Fibroblast of lung (primary cell): ENCODE measurements at regions not wholly inside any gene's neighbourhood (a gene's known extent, or its start where the extent isn't known, plus 50 kb on each side); places are given as distances from the start of the nearest gene placed in this dataset.

Experiments
- DNase-seq, 2 donors: peaks; one replicate each; pipeline versions ENCODE4 v3.0.0 to v3.0.0-alpha.2; 2010; ENCODE audit warnings: low read depth in 2 of 2
- H2AFZ ChIP-seq: 2 replicates; pipeline ENCODE4 v1.5.1; 2012; ENCODE audit warnings: low read length, control low read depth, inconsistent platforms
- H3K27ac ChIP-seq: 2 replicates; pipeline ENCODE4 v1.5.1; 2011; ENCODE audit warnings: low read length, control low read depth; ENCODE audit not compliant: insufficient read depth
- H3K27me3 ChIP-seq: 2 replicates; pipeline ENCODE4 v1.5.1; 2011; ENCODE audit warnings: mild to moderate bottlenecking, low read length; ENCODE audit not compliant: control insufficient read depth, insufficient read depth
- H3K36me3 ChIP-seq: 2 replicates; pipeline ENCODE4 v1.5.1; 2011; ENCODE audit warnings: low read length; ENCODE audit not compliant: control insufficient read depth, insufficient read depth
- H3K4me1 ChIP-seq: 2 replicates; pipeline ENCODE4 v1.5.1; 2011; ENCODE audit warnings: low read length; ENCODE audit not compliant: control insufficient read depth, insufficient read depth; ENCODE audit errors: extremely low read depth
- H3K4me2 ChIP-seq: 2 replicates; pipeline ENCODE4 v1.5.1; 2011; ENCODE audit warnings: low read length, control low read depth; ENCODE audit not compliant: insufficient read depth; ENCODE audit errors: extremely low read depth
- H3K4me3 ChIP-seq, 4 experiments: fragments of 200-600 bp in 1 of 4; sonication (generic) in 1 of 4; replicated peaks in 1 of 4; 2 replicates each; pipeline ENCODE4 v1.5.1; 2011 to 2016; ENCODE audit warnings: low read length in 4 of 4, low read depth in 3 of 4, mild to moderate bottlenecking in 3 of 4, control low read depth in 2 of 4, inconsistent platforms in 1 of 4, mixed read lengths in 1 of 4; ENCODE audit not compliant: insufficient read depth in 1 of 4; ENCODE audit errors: control extremely low read depth in 1 of 4
- H3K79me2 ChIP-seq: 2 replicates; pipeline ENCODE4 v1.5.1; 2012; ENCODE audit warnings: mild to moderate bottlenecking, low read length, inconsistent platforms; ENCODE audit not compliant: control insufficient read depth, insufficient read depth
- H3K9ac ChIP-seq: 2 replicates; pipeline ENCODE4 v1.5.1; 2011; ENCODE audit warnings: mild to moderate bottlenecking, low read length, control low read depth; ENCODE audit not compliant: insufficient read depth
- H3K9me3 ChIP-seq: 2 replicates; pipeline ENCODE4 v1.5.1; 2012; ENCODE audit warnings: low read depth, low read length; ENCODE audit not compliant: control insufficient read depth, insufficient read depth
- H4K20me1 ChIP-seq: 2 replicates; pipeline ENCODE4 v1.5.1; 2011; ENCODE audit warnings: low read length; ENCODE audit not compliant: control insufficient read depth, insufficient read depth; ENCODE audit errors: extremely low read depth
- CTCF ChIP-seq, 2 donors: IDR thresholded peaks in 1 of 2; conservative IDR thresholded peaks in 1 of 2; 1 replicate in 1 of 2; 2 replicates in 1 of 2; pipeline ENCODE4 v1.5.1; 2011 to 2012; ENCODE audit warnings: low read length in 2 of 2, control low read depth in 1 of 2, inconsistent platforms in 1 of 2, low read depth in 1 of 2, mild to moderate bottlenecking in 1 of 2
- EZH2 ChIP-seq: IDR thresholded peaks from 2 replicates; pipeline ENCODE4 v1.5.1; 2012; ENCODE audit warnings: low read length, control low read depth, mild to moderate bottlenecking; ENCODE audit errors: missing control alignments

GRCh38 chr3:17979252-17979651 lies 236.8 kb upstream of the TBC1D5 start:
- Histone ChIP-seq H3K36me3 (no peaks in the 10 kb centered on the region), H4K20me1 (no peaks in the 10 kb centered on the region), H3K27me3 (no peaks in the 10 kb centered on the region), H3K4me2 (no peak overlapping the region), H3K27ac (no peak overlapping the region), H3K4me1 (no peaks in the 10 kb centered on the region), H3K9ac (no peak overlapping the region), H2AFZ (no peak overlapping the region), H3K79me2 (no peaks in the 10 kb centered on the region), H3K9me3 (no peaks in the 10 kb centered on the region), H3K4me3 (no peak overlapping the region)
- no peak for DNase-seq
- TF ChIP-seq CTCF (conservative IDR thresholded peaks at IDR 0.05 in 1 of 2, IDR thresholded peaks at IDR 0.05 in 1 of 2; ENCODE audit: low read depth in 1 of 2, low read length in 2 of 2) (no peak), EZH2 (no peak)

- no peaks in the 10 kb centered on the region for H4K20me1 ChIP-seq
- no peaks in the 10 kb centered on the region for H3K27me3 ChIP-seq
- peak in 1 of 2 donors; percentile 4 for DNase-seq
- H3K4me2 ChIP-seq = no peak overlapping the region
- no peak overlapping the region for H2AFZ ChIP-seq
- no peaks in the 10 kb centered on the region for H3K79me2 ChIP-seq
- no peak overlapping the region for H3K9ac ChIP-seq
- H3K27ac ChIP-seq = no peak overlapping the region
- TF ChIP-seq EZH2 (no peak), CTCF (conservative IDR thresholded peaks at IDR 0.05 in 1 of 2, IDR thresholded peaks at IDR 0.05 in 1 of 2; ENCODE audit: low read depth in 1 of 2, low read length in 2 of 2) (peak in 1 of 2 donors; percentile 32)
- H3K36me3 ChIP-seq = no peaks in the 10 kb centered on the region
- H3K4me1 ChIP-seq = no peaks in the 10 kb centered on the region
- no peaks in the 10 kb centered on the region for H3K9me3 ChIP-seq
- H3K4me3 ChIP-seq = no peak overlapping the region
Measured at GRCh38 chr3:17974206-17974841, 231.9 kb upstream of the TBC1D5 start.

- H2AFZ ChIP-seq = no peak overlapping the region
- no peaks in the 10 kb centered on the region for H3K27me3 ChIP-seq
- TF ChIP-seq EZH2 (no peak), CTCF (conservative IDR thresholded peaks at IDR 0.05 in 1 of 2, IDR thresholded peaks at IDR 0.05 in 1 of 2; ENCODE audit: low read depth in 1 of 2, low read length in 2 of 2) (no peak)
- no peaks in the 10 kb centered on the region for H3K4me1 ChIP-seq
- H3K79me2 ChIP-seq = no peaks in the 10 kb centered on the region
- H3K4me2 ChIP-seq = no peak overlapping the region
- H3K36me3 ChIP-seq = no peaks in the 10 kb centered on the region
- H3K9ac ChIP-seq = no peak overlapping the region
- no peak for DNase-seq
- H3K4me3 ChIP-seq = no peak overlapping the region
- no peak overlapping the region for H3K27ac ChIP-seq
- no peaks in the 10 kb centered on the region for H3K9me3 ChIP-seq
- H4K20me1 ChIP-seq = no peaks in the 10 kb centered on the region
Measured at GRCh38 chr3:17972959-17973906, 230.8 kb upstream of the TBC1D5 start.
